GM12878 (cell line): ENCODE measurements at regions not wholly inside any gene's neighbourhood (a gene's known extent, or its start where the extent isn't known, plus 50 kb on each side); places are given as distances from the start of the nearest gene placed in this dataset.

Experiments used
- ATAC-seq: fragments of 200-7000 bp; cut with Tn5 transposase; 3 replicates; pipeline ENCODE4 v1.9.1; 2020; ENCODE audit warnings: mild to moderate bottlenecking, moderate library complexity
- BruUV-seq: library from RNA; stranded (reverse); fragments of 400-500 nt; replicated peaks from 2 replicates; lab custom pipeline; 2021; lab: Mats Ljungman, UMichigan
- CTCF ChIA-PET: fragments of 300-600 bp; sonication (Branson Sonifier 250); formaldehyde crosslinking; extraction: SDS; loops from one replicate; lab custom pipeline; 2021; ENCODE audit warnings: inconsistent platforms; lab: Yijun Ruan, JAX
- POLR2A ChIA-PET: fragments of 350-600 bp; formaldehyde crosslinking; extraction: SDS; loops from one replicate; lab custom pipeline; 2021; ENCODE audit warnings: inconsistent platforms; lab: Charles Lee
- RAD21 ChIA-PET: fragments of 300-600 bp; sonication (Branson Sonifier 250); formaldehyde crosslinking; loops from one replicate; lab custom pipeline; 2023; ENCODE audit warnings: antibody characterized with exemption; ENCODE audit not compliant: unreplicated experiment; lab: Charles Lee
- SMC1A ChIA-PET: fragments of 300-600 bp; sonication (Branson Sonifier 250); formaldehyde crosslinking; loops from one replicate; lab custom pipeline; 2023; ENCODE audit not compliant: unreplicated experiment, uncharacterized antibody; lab: Charles Lee
- DNase-seq: peaks from one replicate; pipeline ENCODE4 v3.0.0-alpha.2; 2011; ENCODE audit warnings: low read depth, low spot score
- FAIRE-seq: peaks from 3 replicates; lab custom pipeline; 2011; peaks lifted over from hg19 to GRCh38; lab: Jason Lieb, UNC
- H2AFZ ChIP-seq: 2 replicates; pipeline ENCODE4 v1.6.0; 2011; ENCODE audit warnings: low read depth, low read length, control low read depth; ENCODE audit not compliant: control insufficient read depth
- H3K27ac ChIP-seq: 2 replicates; pipeline ENCODE4 v1.5.1; 2011; ENCODE audit warnings: control low read depth; ENCODE audit not compliant: control insufficient read depth, insufficient read depth
- H3K27me3 ChIP-seq, 2 experiments: replicated peaks in 1 of 2; 2 replicates each; pipeline versions ENCODE4 v1.6.0 to v1.6.1; 2011; ENCODE audit warnings: low read length in 1 of 2; ENCODE audit not compliant: control insufficient read depth in 2 of 2, insufficient read depth in 2 of 2
- H3K36me3 ChIP-seq, 2 experiments: 2 replicates each; pipeline ENCODE4 v1.5.1; 2011; ENCODE audit warnings: low read length in 1 of 2; ENCODE audit not compliant: control insufficient read depth in 2 of 2, insufficient read depth in 2 of 2
- H3K4me1 ChIP-seq: 2 replicates; pipeline ENCODE4 v1.6.1; 2011; ENCODE audit warnings: mild to moderate bottlenecking, low read length, moderate library complexity, mixed read lengths; ENCODE audit not compliant: control insufficient read depth, insufficient read depth
- H3K4me2 ChIP-seq: 2 replicates; pipeline ENCODE4 v1.6.0; 2011; ENCODE audit warnings: control low read depth; ENCODE audit not compliant: control insufficient read depth, insufficient read depth
- H3K4me3 ChIP-seq: fragments of 200-600 bp; sonication (generic); 2 replicates; pipeline ENCODE4 v1.5.1; 2016
- H3K79me2 ChIP-seq: 2 replicates; pipeline ENCODE4 v1.6.0; 2011; ENCODE audit warnings: low read length; ENCODE audit not compliant: control insufficient read depth, insufficient read depth
- H3K9ac ChIP-seq: 2 replicates; pipeline ENCODE4 v1.8.0; 2011; ENCODE audit warnings: low read length, control low read depth, mixed read lengths; ENCODE audit not compliant: control insufficient read depth, insufficient read depth
- H3K9me3 ChIP-seq: replicated peaks from 3 replicates; pipeline ENCODE4 v1.5.1; 2011; ENCODE audit warnings: mild to moderate bottlenecking, low read length; ENCODE audit not compliant: control insufficient read depth, insufficient read depth
- H4K20me1 ChIP-seq: 2 replicates; pipeline ENCODE4 v1.6.0; 2011; ENCODE audit not compliant: control insufficient read depth, insufficient read depth
- BCL11A ChIP-seq: IDR thresholded peaks from 2 replicates; pipeline ENCODE4 v1.6.1; 2011; ENCODE audit warnings: low read depth, low read length
- FOS ChIP-seq: IDR thresholded peaks from 3 replicates; pipeline ENCODE4 v1.6.1; 2011; ENCODE audit warnings: borderline replicate concordance; ENCODE audit not compliant: insufficient read length; ENCODE audit errors: extremely low read depth
- GATAD2B ChIP-seq: fragments of 450-650 bp; conservative IDR thresholded peaks from 2 replicates; pipeline ENCODE4 v1.6.1; 2017; ENCODE audit warnings: low read depth, mild to moderate bottlenecking, moderate library complexity
- MEF2A ChIP-seq: IDR thresholded peaks from 2 replicates; pipeline ENCODE4 v1.6.1; 2011; ENCODE audit warnings: low read depth, mild to moderate bottlenecking, low read length, moderate library complexity; ENCODE audit not compliant: insufficient read depth
- NR2F1 ChIP-seq: fragments of 450-650 bp; conservative IDR thresholded peaks from 2 replicates; pipeline ENCODE4 v1.6.1; 2017; ENCODE audit warnings: mild to moderate bottlenecking
- RB1 ChIP-seq: fragments of 450-650 bp; formaldehyde crosslinking; IDR thresholded peaks from 2 replicates; pipeline ENCODE4 v1.6.1; 2017; ENCODE audit warnings: mild to moderate bottlenecking, borderline replicate concordance
- SIN3A ChIP-seq: IDR thresholded peaks from 2 replicates; pipeline ENCODE4 v1.6.1; 2012; ENCODE audit warnings: low read depth, low read length, improper control_type of control experiment
- SMARCA5 ChIP-seq: fragments of 450-650 bp; IDR thresholded peaks from 2 replicates; pipeline ENCODE4 v1.6.1; 2017; ENCODE audit warnings: mild to moderate bottlenecking
- SREBF2 ChIP-seq: IDR thresholded peaks from 2 replicates; pipeline ENCODE4 v1.6.1; 2012; ENCODE audit warnings: mild to moderate bottlenecking, low read length
- STAT1 ChIP-seq: fragments of 450-650 bp; conservative IDR thresholded peaks from 2 replicates; pipeline ENCODE4 v1.6.1; 2014; ENCODE audit warnings: antibody characterized with exemption, mild to moderate bottlenecking
- STAT3 ChIP-seq: IDR thresholded peaks from 2 replicates; pipeline ENCODE4 v1.6.1; 2011; ENCODE audit warnings: low read depth, low read length, improper control_type of control experiment
- ZZZ3 ChIP-seq: IDR thresholded peaks from 2 replicates; pipeline ENCODE4 v1.6.1; 2011; ENCODE audit warnings: low read depth; ENCODE audit not compliant: control insufficient read depth, insufficient read length
- WGBS: methylation state at CpG from one replicate; pipeline ENCODE4 v1.1.6; 2016; ENCODE audit warnings: low lambda C conversion rate; ENCODE audit not compliant: insufficient replicate concordance, insufficient coverage; ENCODE audit errors: missing lambda C conversion rate; 5-methylcytosine and 5-hydroxymethylcytosine counted together
- in situ Hi-C: fragments of 300-500 bp; cut with MboI; formaldehyde crosslinking; loops from 9 replicates; pipeline ENCODE4 v1.14.3; 2018; ENCODE audit warnings: mixed read lengths
- intact Hi-C: fragments of 100-400 bp; cut with micrococcal nuclease; formaldehyde crosslinking; loops from one replicate; pipeline ENCODE4 v1.14.2; 2022; ENCODE audit not compliant: unreplicated experiment
- TF ChIP-seq, protein P1 (sequence below): fragments of 450-650 bp; IDR thresholded peaks from 2 replicates; pipeline ENCODE4 v1.6.1; 2016; ENCODE audit warnings: mild to moderate bottlenecking
- TF ChIP-seq, protein P2 (sequence below): fragments of 450-650 bp; conservative IDR thresholded peaks from 2 replicates; pipeline ENCODE4 v1.6.1; 2017; ENCODE audit warnings: mild to moderate bottlenecking, moderate library complexity
- TF ChIP-seq, protein P3 (sequence below): fragments of 450-650 bp; formaldehyde crosslinking; IDR thresholded peaks from 2 replicates; pipeline ENCODE4 v1.4.0; 2022; ENCODE audit warnings: mild to moderate bottlenecking, moderate library complexity
- TF ChIP-seq, protein P4 (sequence below): fragments of 450-650 bp; IDR thresholded peaks from 2 replicates; pipeline ENCODE4 v1.6.1; 2018; ENCODE audit warnings: mild to moderate bottlenecking, low read depth, moderate library complexity; ENCODE audit not compliant: partially characterized antibody

DNA sequence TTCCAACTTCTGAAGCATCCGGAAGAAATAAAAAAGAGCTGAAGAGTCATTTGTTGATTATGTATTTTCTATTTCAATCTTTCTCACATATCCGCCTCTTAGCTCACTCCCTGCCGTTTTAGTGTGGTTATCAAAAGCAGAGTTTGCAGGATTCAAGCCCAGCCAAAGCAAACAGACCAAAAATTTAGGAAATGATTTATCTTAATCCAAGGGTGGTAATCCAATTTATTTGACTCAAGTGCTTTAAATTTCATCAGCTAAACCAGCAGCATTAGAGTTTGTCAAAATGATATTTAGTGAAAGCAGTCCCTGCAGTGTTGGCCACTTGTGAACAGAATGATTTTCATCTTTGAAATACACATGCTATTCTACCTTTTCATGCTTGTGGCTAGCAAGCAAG lies 129.3 kb upstream of the CCDC68 start:
- no peak overlapping the region for H3K9ac ChIP-seq
- no peaks in the 10 kb centered on the region for H4K20me1 ChIP-seq
- H3K4me3 ChIP-seq = no peak overlapping the region
- no peaks in the 10 kb centered on the region for H3K9me3 ChIP-seq
- no peak overlapping the region for H2AFZ ChIP-seq
- no TSS peak for BruUV-seq
- H3K4me1 ChIP-seq = no peaks in the 10 kb centered on the region; the same call in 1 of the 2 replicates
- DNase-seq (no peak), ATAC-seq (no peak), FAIRE-seq (no peak)
- ChIA-PET CTCF (no interaction called here), RAD21 (no interaction called here), POLR2A (no interaction called here), SMC1A (interaction anchor here (2.6 kb wide), 1 partner anchor 19 kb away, joined by 13 read pairs; no protein-coding TSS in a partner anchor)
- no peak overlapping the region for H3K4me2 ChIP-seq
- H3K27me3 ChIP-seq = no peaks in the 10 kb centered on the region
- intact Hi-C loops (no loop called here), in situ Hi-C loops (no loop called here)
- WGBS = 0% methylated on average over 3 of the region's 3 CpGs
- no peaks in the 10 kb centered on the region for H3K79me2 ChIP-seq
- no peak overlapping the region for H3K27ac ChIP-seq
- no peaks in the 10 kb centered on the region for H3K36me3 ChIP-seq
- TF ChIP-seq STAT3 = no peak
- TF ChIP-seq RB1 = no peak
- no peak for TF ChIP-seq NR2F1
- TF ChIP-seq, protein P1, sequence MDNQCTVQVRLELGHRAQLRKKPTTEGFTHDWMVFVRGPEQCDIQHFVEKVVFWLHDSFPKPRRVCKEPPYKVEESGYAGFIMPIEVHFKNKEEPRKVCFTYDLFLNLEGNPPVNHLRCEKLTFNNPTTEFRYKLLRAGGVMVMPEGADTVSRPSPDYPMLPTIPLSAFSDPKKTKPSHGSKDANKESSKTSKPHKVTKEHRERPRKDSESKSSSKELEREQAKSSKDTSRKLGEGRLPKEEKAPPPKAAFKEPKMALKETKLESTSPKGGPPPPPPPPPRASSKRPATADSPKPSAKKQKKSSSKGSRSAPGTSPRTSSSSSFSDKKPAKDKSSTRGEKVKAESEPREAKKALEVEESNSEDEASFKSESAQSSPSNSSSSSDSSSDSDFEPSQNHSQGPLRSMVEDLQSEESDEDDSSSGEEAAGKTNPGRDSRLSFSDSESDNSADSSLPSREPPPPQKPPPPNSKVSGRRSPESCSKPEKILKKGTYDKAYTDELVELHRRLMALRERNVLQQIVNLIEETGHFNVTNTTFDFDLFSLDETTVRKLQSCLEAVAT = no peak
- TF ChIP-seq, protein P2, sequence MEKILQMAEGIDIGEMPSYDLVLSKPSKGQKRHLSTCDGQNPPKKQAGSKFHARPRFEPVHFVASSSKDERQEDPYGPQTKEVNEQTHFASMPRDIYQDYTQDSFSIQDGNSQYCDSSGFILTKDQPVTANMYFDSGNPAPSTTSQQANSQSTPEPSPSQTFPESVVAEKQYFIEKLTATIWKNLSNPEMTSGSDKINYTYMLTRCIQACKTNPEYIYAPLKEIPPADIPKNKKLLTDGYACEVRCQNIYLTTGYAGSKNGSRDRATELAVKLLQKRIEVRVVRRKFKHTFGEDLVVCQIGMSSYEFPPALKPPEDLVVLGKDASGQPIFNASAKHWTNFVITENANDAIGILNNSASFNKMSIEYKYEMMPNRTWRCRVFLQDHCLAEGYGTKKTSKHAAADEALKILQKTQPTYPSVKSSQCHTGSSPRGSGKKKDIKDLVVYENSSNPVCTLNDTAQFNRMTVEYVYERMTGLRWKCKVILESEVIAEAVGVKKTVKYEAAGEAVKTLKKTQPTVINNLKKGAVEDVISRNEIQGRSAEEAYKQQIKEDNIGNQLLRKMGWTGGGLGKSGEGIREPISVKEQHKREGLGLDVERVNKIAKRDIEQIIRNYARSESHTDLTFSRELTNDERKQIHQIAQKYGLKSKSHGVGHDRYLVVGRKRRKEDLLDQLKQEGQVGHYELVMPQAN = no peak
- no peak for TF ChIP-seq MEF2A
- no peak for TF ChIP-seq BCL11A
- TF ChIP-seq SREBF2 = no peak
- no peak for TF ChIP-seq SMARCA5
- TF ChIP-seq FOS = no peak
- TF ChIP-seq STAT1 = no peak
- TF ChIP-seq, protein P3, sequence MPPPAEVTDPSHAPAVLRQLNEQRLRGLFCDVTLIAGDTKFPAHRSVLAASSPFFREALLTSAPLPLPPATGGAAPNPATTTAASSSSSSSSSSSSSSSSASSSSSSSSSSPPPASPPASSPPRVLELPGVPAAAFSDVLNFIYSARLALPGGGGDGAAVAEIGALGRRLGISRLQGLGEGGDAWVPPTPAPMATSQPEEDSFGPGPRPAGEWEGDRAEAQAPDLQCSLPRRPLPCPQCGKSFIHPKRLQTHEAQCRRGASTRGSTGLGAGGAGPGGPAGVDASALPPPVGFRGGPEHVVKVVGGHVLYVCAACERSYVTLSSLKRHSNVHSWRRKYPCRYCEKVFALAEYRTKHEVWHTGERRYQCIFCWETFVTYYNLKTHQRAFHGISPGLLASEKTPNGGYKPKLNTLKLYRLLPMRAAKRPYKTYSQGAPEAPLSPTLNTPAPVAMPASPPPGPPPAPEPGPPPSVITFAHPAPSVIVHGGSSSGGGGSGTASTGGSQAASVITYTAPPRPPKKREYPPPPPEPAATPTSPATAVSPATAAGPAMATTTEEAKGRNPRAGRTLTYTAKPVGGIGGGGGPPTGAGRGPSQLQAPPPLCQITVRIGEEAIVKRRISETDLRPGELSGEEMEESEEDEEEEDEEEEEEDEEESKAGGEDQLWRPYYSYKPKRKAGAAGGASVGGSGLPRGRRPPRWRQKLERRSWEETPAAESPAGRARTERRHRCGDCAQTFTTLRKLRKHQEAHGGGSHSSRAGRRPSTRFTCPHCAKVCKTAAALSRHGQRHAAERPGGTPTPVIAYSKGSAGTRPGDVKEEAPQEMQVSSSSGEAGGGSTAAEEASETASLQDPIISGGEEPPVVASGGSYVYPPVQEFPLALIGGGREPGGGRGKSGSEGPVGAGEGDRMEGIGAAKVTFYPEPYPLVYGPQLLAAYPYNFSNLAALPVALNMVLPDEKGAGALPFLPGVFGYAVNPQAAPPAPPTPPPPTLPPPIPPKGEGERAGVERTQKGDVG (CRISPR knock-in tag) = no peak
- no peak for TF ChIP-seq SIN3A
- TF ChIP-seq GATAD2B = no peak
- TF ChIP-seq, protein P4, sequence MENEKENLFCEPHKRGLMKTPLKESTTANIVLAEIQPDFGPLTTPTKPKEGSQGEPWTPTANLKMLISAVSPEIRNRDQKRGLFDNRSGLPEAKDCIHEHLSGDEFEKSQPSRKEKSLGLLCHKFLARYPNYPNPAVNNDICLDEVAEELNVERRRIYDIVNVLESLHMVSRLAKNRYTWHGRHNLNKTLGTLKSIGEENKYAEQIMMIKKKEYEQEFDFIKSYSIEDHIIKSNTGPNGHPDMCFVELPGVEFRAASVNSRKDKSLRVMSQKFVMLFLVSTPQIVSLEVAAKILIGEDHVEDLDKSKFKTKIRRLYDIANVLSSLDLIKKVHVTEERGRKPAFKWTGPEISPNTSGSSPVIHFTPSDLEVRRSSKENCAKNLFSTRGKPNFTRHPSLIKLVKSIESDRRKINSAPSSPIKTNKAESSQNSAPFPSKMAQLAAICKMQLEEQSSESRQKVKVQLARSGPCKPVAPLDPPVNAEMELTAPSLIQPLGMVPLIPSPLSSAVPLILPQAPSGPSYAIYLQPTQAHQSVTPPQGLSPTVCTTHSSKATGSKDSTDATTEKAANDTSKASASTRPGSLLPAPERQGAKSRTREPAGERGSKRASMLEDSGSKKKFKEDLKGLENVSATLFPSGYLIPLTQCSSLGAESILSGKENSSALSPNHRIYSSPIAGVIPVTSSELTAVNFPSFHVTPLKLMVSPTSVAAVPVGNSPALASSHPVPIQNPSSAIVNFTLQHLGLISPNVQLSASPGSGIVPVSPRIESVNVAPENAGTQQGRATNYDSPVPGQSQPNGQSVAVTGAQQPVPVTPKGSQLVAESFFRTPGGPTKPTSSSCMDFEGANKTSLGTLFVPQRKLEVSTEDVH = no peak
- no peak for TF ChIP-seq ZZZ3
